ENCODE measurements at regions not wholly inside any gene's neighbourhood (a gene's known extent, or its start where the extent isn't known, plus 50 kb on each side); places are given as distances from the start of the nearest gene placed in this dataset.

DNA sequence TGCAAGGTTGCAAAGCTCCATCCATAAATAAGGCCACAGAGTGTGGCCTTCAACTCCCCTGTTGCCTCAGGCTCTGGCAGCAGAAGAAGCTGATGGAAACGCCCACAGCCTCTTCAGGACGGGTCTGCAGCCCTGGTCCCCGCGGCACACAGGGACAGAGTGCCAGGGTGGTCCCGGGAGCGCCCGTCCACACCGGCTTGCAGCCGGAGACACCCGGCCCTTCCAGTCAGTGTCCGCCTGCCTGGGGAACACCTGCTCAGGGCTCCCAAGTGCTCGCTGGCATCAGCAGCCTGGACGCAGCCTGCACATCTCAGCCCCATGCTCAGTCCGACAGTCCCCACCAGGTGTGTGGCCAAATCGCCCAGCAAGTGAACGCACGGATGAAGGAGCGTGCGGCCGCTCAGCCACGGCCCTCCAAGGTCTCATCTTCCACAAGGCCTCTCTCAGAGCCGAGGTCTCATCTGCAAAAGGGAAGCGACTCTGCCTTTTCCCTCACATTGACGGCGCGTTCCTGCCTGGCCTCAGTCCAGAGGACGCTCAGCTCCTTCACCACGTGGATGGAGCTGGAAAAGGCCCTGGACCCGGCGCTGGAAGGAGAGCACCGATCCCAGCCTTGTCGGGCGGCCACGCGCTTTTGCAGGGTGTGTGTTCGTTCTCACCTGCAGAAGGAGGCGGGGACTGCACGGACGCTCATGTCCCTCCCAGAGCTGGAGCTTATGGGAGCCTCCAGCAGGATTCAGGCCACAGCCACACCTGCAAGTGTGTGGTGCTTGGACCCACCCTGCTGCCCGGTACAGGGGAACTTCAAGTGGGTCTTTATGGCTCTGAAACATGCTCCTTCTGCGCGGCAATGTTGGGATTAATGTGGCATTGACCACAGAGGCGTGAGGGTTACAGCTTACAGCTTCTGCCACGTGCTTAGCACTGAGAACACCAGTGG lies 180.4 kb downstream of the DLL1 start:
- DNase-seq = no peak

DNA sequence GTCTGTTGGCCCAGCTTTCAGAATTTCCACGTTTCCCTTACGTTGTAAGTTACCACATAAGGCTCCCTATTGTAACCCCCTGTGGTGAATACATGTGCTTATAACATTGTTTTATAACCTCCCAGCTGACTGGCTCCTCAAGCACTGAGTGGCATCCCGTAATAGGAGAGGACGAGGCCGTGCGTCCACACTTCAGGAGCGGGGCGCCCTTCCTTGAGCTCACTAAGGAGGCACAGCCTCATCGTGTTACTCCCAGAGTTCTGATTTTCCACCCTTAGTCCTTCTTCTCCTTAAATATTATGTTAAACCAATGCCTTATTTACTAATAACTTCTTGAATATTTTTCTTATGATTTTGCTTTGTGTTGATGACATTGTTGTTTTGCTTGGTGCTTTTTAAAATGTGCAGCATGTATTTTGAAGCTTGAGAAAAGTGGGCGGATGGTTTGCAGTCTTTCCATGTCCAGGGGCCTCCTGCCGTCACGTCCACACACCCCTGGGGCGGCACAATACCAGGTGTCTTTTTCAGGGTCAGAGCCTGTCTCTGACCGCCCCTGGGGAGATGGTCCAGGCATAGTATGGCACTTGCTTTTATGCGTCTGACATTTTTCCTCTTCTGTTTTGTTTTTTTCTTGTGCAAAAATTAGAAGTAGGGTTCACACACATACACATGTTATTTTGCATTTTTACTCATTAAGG lies 181.8 kb downstream of the DLL1 start:
- no peak for DNase-seq

GRCh38 chr6:170108456-170108855 lies 182.4 kb downstream of the DLL1 start:
- DNase-seq = no peak

DNA sequence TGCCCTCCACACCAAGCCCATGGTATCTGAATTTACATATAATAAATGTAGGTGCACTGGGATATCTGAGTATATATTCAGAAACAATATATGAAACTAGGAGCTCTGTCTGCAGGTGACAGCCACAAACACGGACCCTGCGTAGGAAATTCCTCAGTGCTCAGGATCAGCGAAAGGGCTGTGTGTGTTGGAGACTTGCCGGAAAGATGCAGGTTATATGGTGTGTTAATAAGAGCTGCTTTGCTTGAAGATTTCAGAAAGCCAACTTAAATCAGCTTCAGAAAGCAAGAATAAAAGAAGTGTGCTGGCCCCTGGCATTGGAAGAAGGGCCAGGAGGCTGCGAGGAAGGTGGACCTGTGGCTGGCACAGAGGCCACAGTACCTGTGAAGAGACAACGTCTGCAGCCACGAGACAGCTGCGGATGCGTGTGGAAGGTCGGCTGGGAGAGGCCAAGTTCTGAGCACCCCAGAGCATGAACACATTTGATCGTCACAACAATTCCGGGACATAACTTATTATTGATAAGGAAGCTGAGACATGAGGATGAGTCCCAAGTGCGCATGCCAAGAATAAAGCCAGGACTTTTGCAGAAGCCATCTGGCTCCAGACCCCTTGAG lies 183.2 kb downstream of the DLL1 start:
- DNase-seq = no peak

DNA sequence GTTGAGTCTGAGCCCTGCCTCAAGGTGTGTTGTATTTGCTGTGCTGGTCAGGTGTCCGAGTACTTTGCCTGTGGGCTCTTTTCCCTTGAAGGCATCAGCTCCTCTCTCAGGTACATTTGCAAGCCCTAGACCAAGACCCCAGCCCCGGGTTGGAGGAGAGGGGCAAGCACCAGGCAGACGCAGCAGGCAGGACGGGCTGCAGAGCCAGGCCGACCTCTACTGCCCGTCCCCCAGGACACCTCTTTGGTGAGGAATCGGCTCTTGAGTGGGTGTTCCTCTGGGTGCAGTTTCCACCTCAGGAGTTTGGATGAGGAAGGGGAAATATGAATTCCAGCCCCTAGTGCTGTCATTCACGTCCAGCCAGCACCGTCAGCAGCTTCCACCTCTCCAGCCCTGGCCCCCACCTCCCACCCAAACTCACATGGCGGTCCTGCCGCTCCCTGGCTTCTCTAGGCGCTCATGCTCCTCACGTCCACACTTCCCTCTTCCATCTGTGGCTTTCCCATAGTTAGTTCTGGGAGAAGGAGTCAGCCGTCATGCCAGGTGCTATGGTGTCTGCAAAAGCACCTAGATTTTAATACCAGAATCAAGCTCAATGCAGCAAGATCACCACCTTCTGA lies 183.9 kb downstream of the DLL1 start:
- no peak for DNase-seq

- no peak for DNase-seq
These were observed 188.0 kb downstream of the DLL1 start for GRCh38 chr6:170102582-170103481.

GRCh38 chr6:170102038-170102437 lies 188.8 kb downstream of the DLL1 start:
- no peak for DNase-seq

GRCh38 chr6:170101281-170102035 lies 189.4 kb downstream of the DLL1 start:
- DNase-seq = no peak

DNA sequence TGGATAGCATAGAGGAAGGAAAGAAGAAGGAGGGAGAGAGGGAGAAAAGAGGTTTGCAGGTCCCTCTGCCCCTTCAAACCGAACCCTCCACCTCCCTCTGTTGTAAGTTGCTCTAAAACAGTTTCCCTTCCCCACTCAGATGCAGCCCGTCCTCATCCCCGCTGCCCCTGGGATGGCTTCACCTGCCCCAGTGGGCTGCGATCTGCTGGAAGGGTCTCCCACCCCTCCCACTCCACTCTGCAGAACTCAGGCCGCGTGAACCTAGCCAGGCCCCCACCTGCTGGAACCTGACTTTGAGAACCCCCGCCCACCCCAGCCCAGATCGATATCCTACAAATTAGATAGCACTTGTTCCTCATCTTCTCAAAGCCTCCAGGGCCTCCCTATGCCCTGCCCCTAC lies 190.8 kb downstream of the DLL1 start:
- DNase-seq = no peak

GRCh38 chr6:170099387-170099786 lies 191.5 kb downstream of the DLL1 start:
- DNase-seq = no peak

DNA sequence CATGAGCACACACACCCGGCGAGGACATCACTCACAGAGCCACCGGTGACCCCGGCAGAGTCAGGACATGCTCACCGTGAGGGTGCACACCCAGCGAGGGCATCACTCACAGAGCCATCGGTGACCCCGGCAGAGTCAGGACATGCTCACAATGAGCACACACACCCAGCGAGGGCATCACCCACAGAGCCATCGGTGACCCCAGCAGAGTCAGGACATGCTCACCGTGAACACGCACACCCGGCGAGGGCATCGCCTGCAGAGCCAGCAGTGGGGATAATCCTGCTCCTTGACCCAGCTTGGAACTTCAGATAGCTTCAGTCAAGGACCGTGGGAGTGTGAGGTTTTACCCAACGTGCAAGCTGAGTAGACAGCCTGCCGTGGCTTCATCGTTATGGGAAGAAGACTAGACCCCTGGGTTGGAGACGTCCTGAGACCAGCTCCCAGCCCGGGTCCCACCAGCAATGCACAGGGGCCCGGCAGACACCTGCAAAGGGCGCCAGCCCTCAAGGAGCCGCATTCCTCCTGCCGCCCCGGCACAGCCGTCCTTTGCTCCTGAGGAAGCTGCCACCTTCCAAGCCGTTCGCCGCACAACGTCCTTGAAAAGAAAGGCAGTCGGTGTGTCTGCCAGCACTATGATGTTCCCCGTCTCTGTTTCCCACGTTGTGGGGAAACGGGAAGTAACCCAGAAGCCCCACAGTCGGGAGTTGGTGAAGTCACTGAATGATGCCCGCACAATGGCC lies 192.3 kb downstream of the DLL1 start:
- DNase-seq = no peak

DNA sequence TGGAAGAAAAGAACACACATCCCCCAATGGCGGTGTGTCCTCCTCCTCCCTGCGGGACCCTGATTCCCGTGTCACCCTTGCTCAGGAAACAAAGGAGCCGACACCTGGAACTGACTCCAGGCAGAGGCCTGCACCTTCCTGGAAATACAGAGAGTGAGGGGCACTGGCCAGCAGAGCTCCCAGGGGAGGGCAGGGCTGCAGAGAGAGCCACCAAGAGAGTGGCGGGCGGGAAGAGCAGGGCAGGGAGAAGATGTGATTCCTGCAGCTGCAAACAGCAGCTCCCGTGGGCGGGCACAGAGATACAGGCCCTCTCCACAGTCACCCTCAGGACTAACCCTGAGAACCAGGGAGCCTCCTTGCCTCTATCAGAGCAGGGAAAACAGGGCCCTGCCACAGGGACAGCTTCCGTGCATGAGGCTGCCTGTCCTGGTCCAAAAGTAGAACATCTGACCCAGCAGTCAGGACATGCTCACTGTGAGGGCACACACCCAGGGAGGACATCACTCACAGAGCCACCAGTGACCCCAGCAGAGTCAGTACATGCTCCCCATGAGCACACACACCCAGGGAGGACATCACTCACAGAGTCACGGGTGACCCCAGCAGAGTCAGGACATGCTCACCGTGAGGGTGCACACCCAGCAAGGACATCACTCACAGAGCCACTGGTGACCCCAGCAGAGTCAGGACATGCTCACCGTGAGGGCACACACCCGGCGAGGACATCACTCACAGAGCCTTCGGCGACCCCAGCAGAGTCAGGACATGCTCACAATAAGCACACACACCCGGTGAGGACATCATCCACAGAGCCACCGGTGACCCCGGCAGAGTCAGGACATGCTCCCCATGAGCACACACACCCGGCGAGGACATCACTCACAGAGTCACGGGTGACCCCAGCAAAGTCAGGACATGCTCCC lies 193.1 kb downstream of the DLL1 start:
- no peak for DNase-seq

DNA sequence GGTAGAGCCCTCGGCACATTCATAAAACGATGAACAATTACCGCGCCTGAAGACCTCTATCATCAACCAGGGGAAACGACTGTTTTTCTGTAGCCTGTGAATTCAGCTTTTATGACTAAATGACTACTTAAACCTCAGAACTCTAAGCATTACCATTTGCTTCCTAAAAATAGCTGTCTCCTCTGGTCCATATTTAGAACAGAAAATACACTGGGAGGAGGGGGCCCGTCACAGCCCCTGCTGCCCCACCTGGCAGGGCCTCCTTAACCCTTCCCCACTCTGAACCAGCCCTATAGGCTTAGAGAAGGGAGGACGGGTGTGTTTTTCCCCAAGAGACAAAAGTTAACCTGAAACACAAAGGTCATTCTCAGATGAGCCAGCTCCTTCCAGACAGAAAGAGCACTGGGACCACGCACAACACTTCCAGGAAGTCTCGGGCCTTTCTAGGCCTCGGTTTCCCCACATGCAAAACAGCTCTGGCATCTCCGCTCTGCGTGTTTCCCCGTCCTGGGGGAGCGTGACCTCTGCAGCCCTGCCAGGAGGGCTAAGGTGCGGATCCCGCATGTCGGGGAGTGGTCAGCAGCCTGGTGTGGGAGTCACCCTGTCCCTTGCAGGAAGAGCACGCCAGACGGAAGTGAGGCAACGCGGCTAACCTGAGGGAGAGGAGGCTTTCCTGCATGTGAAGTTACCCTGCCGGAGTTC lies 193.9 kb downstream of the DLL1 start:
- no peak for DNase-seq

GRCh38 chr6:170096191-170096802 lies 194.6 kb downstream of the DLL1 start:
- DNase-seq = no peak

- no peak for DNase-seq
These were observed 195.5 kb downstream of the DLL1 start for GRCh38 chr6:170095273-170095981.

GRCh38 chr6:170094686-170095272 lies 196.1 kb downstream of the DLL1 start:
- DNase-seq = no peak

All from fibroblast of upper back skin (primary cell).